GM18951 (cell line): ENCODE measurements at regions not wholly inside any gene's neighbourhood (a gene's known extent, or its start where the extent isn't known, plus 50 kb on each side); places are given as distances from the start of the nearest gene placed in this dataset.

Experiments used
- POLR2A ChIP-seq: IDR thresholded peaks from 4 replicates; pipeline ENCODE4 v1.6.1; 2011; ENCODE audit warnings: mild to moderate bottlenecking; ENCODE audit not compliant: insufficient read length, insufficient read depth; ENCODE audit errors: extremely low read depth
- in situ Hi-C: fragments of 300-500 bp; cut with MboI; formaldehyde crosslinking; loops from one replicate; pipeline ENCODE4 v1.12.0; 2022; ENCODE audit warnings: low sequenced_read_pairs, mixed read lengths, inconsistent platforms; ENCODE audit not compliant: unreplicated experiment

GRCh38 chrX:131595120-131595519 is 51.2 kb downstream of the OR13H1 start:
- TF ChIP-seq POLR2A = no peak
- in situ Hi-C loops = no loop called here

GRCh38 chrX:131607792-131608369 is 64.0 kb downstream of the OR13H1 start:
- TF ChIP-seq POLR2A = no peak
- in situ Hi-C loops = no loop called here

- in situ Hi-C loops = no loop called here
- no peak for TF ChIP-seq POLR2A
Observed at GRCh38 chrX:131609480-131609879, 65.6 kb downstream of the OR13H1 start.

- TF ChIP-seq POLR2A = no peak
- in situ Hi-C loops = no loop called here
Observed at GRCh38 chrX:131613260-131613659, 69.4 kb downstream of the OR13H1 start.

GRCh38 chrX:131614241-131614640 is 70.4 kb downstream of the OR13H1 start:
- in situ Hi-C loops = no loop called here
- TF ChIP-seq POLR2A = no peak

- TF ChIP-seq POLR2A = no peak
- in situ Hi-C loops = no loop called here
Observed at GRCh38 chrX:131617182-131617581, 73.3 kb downstream of the OR13H1 start.

GRCh38 chrX:131621650-131622049 is 77.8 kb downstream of the OR13H1 start:
- in situ Hi-C loops = no loop called here
- no peak for TF ChIP-seq POLR2A

GRCh38 chrX:131626681-131627296 is 82.9 kb downstream of the OR13H1 start:
- in situ Hi-C loops = loop anchor here (25.0 kb wide), 1 partner anchor 639 kb away; no protein-coding TSS in a partner anchor

GRCh38 chrX:131630534-131630933 is 86.7 kb downstream of the OR13H1 start:
- in situ Hi-C loops = loop anchor here (25.0 kb wide), 1 partner anchor 643 kb away; no protein-coding TSS in a partner anchor

More at GRCh38 chrX:131626681-131627296, 82.9 kb downstream of the OR13H1 start:
- no peak for TF ChIP-seq POLR2A

GRCh38 chrX:131633285-131633917 is 89.5 kb downstream of the OR13H1 start:
- in situ Hi-C loops = loop anchor here (25.0 kb wide), 1 partner anchor 646 kb away; no protein-coding TSS in a partner anchor

More at GRCh38 chrX:131630534-131630933, 86.7 kb downstream of the OR13H1 start:
- no peak for TF ChIP-seq POLR2A

GRCh38 chrX:131634900-131635299 is 91.0 kb downstream of the OR13H1 start:
- no peak for TF ChIP-seq POLR2A
- in situ Hi-C loops = loop anchor here (25.0 kb wide), 1 partner anchor 648 kb away; no protein-coding TSS in a partner anchor

More at GRCh38 chrX:131633285-131633917, 89.5 kb downstream of the OR13H1 start:
- no peak for TF ChIP-seq POLR2A

GRCh38 chrX:131646106-131646505 is 102.2 kb downstream of the OR13H1 start:
- in situ Hi-C loops = loop anchor here (25.0 kb wide), 1 partner anchor 659 kb away; no protein-coding TSS in a partner anchor
- no peak for TF ChIP-seq POLR2A

GRCh38 chrX:131649741-131650140 is 105.9 kb downstream of the OR13H1 start:
- in situ Hi-C loops = loop anchor here (25.0 kb wide), 1 partner anchor 662 kb away; no protein-coding TSS in a partner anchor

More at GRCh38 chrX:131649741-131650140, 105.9 kb downstream of the OR13H1 start:
- no peak for TF ChIP-seq POLR2A
